Erythroblast (primary cell): ENCODE measurements at regions not wholly inside any gene's neighbourhood (a gene's known extent, or its start where the extent isn't known, plus 50 kb on each side); places are given as distances from the start of the nearest gene placed in this dataset.

Experiments used
- GATA1 ChIP-seq: IDR thresholded peaks from 2 replicates; pipeline ENCODE4 v1.6.1; 2011; ENCODE audit warnings: low read depth, mild to moderate bottlenecking, control low read depth, low read length, moderate library complexity
- POLR2A ChIP-seq: IDR thresholded peaks from 2 replicates; pipeline ENCODE4 v1.6.1; 2011; ENCODE audit warnings: mild to moderate bottlenecking, low read length

- TF ChIP-seq POLR2A (no peak), GATA1 (no peak)
Observed at GRCh38 chr15:95450413-95450812, 880.1 kb upstream of the NR2F2 start.
